Sigmoid colon (tissue), 3 donors: ENCODE measurements at regions not wholly inside any gene's neighbourhood (a gene's known extent, or its start where the extent isn't known, plus 50 kb on each side); places are given as distances from the start of the nearest gene placed in this dataset.
"Not testable (repeated sequence)": the region's sequence is repeated elsewhere in the genome, so short reads cannot be mapped to it uniquely, and the experiment has no call there.

Experiments used
- CTCF ChIP-seq, 4 experiments: fragments of 450-650 bp in 3 of 4; fragments of 200-600 bp in 1 of 4; IDR thresholded peaks; one replicate each; pipeline ENCODE4 v1.5.1; 2016 to 2019; ENCODE audit warnings: antibody characterized with exemption in 4 of 4, mild to moderate bottlenecking in 3 of 4, moderate library complexity in 2 of 4
- POLR2A ChIP-seq, 2 donors: fragments of 450-650 bp; IDR thresholded peaks; one replicate each; pipeline ENCODE4 v1.6.1; 2016; ENCODE audit warnings: antibody characterized with exemption in 2 of 2, mild to moderate bottlenecking in 2 of 2, moderate library complexity in 2 of 2

- TF ChIP-seq POLR2A, CTCF (IDR thresholded peaks at IDR 0.05): not testable (repeated sequence)
Measured at GRCh38 chr2:90287751-90288150, 1596.3 kb downstream of the RPIA start.
